Large intestine (tissue), 3 donors: ENCODE measurements at regions not wholly inside any gene's neighbourhood (a gene's known extent, or its start where the extent isn't known, plus 50 kb on each side); places are given as distances from the start of the nearest gene placed in this dataset.
"Not testable (repeated sequence)": the region's sequence is repeated elsewhere in the genome, so short reads cannot be mapped to it uniquely, and the experiment has no call there.

Experiments used
- DNase-seq, 2 donors: peaks; one replicate each; pipeline versions ENCODE4 v3.0.0 to v3.0.0-alpha.2; 2013
- H3K27ac ChIP-seq: one replicate; pipeline ENCODE4 v1.5.1; 2013; ENCODE audit warnings: low read length
- H3K27me3 ChIP-seq: 2 replicates; pipeline ENCODE4 v1.6.1; 2013; ENCODE audit warnings: low read length; ENCODE audit not compliant: control insufficient read depth, insufficient read depth
- H3K36me3 ChIP-seq: 2 replicates; pipeline ENCODE4 v1.6.1; 2013; ENCODE audit warnings: low read length; ENCODE audit not compliant: control insufficient read depth, insufficient read depth
- H3K4me1 ChIP-seq: one replicate; pipeline ENCODE4 v1.6.1; 2013; ENCODE audit warnings: low read length; ENCODE audit not compliant: control insufficient read depth, insufficient read depth
- H3K4me3 ChIP-seq: one replicate; pipeline ENCODE4 v1.5.1; 2013; ENCODE audit warnings: low read length
- H3K9me3 ChIP-seq: one replicate; pipeline ENCODE4 v1.6.1; 2013; ENCODE audit warnings: mild to moderate bottlenecking, low read depth, low read length, moderate library complexity; ENCODE audit not compliant: control insufficient read depth
- WGBS: methylation state at CpG from one replicate; pipeline ENCODE4 v1.1.5; 2013; ENCODE audit warnings: low lambda C conversion rate; ENCODE audit not compliant: insufficient coverage; 5-methylcytosine and 5-hydroxymethylcytosine counted together

DNA sequence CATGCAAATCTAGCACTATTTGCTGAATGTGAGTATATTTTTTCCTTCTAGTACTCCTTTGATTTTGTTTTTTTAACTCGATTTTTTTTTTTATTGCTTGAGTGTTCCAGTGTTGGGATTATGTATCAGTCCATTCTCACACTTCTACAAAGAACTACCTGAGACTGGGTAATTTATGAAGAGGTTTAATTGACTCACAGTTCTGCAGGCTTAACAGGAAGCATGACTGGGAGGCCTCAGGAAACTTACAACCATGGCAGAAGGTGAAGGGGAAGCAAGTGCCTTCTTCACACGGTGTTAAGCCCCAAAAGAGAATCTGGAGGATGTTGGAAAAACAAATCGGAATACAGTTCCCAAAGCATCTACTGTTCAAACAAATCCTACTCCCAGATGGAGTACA is 69.1 kb downstream of the ZNF518B start:
- not testable (repeated sequence) for H3K4me1 ChIP-seq, H3K4me3 ChIP-seq, H3K36me3 ChIP-seq, H3K27ac ChIP-seq, DNase-seq, H3K9me3 ChIP-seq, H3K27me3 ChIP-seq
- 67% methylated on average over 1 of the region's 3 CpGs for WGBS

DNA sequence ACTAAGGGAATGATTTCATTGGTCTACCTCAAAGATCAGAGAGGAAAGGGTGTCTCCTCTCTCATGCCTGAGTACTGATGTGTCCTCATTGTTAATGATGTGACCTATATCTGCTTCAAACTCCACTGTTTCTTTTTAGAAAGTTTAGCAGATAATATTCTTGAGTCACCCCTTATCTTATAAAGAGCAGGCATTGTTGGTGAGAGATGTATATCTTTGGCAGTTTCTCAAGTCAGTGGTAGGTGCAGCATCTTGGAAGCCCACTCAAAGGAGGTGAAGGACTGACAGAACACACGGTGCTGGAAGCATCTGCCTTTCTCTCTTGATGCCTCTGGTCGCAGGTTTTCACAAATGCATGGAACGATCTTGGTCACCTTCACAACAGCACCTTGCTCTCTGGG is 71.2 kb downstream of the ZNF518B start:
- WGBS: no CpG with 5 or more reads among the region's 3 CpGs
- Histone ChIP-seq H3K27ac (no peak overlapping the region), H3K9me3 (no peaks in the 10 kb centered on the region), H3K36me3 (no peaks in the 10 kb centered on the region), H3K4me1 (no peaks in the 10 kb centered on the region), H3K4me3 (no peak overlapping the region), H3K27me3 (no peaks in the 10 kb centered on the region)
- no peak for DNase-seq

DNA sequence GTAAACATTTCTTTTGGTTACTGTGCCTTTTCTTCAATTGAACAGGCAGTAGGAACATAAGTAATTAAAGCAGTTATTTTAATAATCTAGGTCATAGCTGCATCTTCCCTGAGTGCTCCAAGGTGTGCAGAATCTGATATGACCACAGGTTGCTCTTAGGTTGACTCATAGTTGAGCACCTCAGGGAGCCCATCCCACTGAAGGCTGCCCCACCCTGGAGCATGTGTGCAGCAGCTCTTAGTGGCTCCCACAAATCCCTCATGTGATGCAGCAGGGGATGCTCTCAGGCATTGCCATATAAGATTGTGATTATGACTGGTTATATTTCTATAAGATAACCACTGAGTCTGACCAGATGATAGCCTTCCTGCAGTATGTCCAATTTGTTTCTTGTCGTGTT is 72.3 kb downstream of the ZNF518B start:
- Histone ChIP-seq H3K4me3 (no peak overlapping the region), H3K36me3 (no peaks in the 10 kb centered on the region), H3K27me3 (no peaks in the 10 kb centered on the region), H3K9me3 (no peaks in the 10 kb centered on the region), H3K27ac (no peak overlapping the region), H3K4me1 (no peaks in the 10 kb centered on the region)
- DNase-seq: no peak
- no CpG with 5 or more reads among the region's 1 CpG for WGBS

DNA sequence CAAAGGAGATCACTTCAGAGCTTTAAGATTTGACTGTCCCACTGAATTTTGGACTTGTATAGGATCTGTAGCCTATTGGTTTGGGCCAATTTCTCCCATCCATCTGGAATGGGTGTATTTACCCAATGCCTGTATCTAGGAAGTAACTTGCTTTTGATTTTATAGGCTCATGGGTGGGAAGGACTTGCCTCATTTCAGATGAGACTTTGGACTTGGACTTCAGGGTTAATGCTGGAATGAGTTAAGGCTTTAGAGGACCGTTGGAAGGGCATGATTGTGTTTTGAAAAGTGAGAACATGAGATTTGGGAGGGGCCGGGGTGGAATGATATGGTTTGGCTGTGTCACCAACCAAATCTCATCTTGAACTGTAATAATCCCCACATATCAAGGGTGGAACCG is 73.8 kb downstream of the ZNF518B start:
- Histone ChIP-seq H3K9me3 (no peaks in the 10 kb centered on the region), H3K27me3 (no peaks in the 10 kb centered on the region), H3K36me3 (no peaks in the 10 kb centered on the region), H3K27ac (no peak overlapping the region), H3K4me1 (no peaks in the 10 kb centered on the region), H3K4me3 (no peak overlapping the region)
- 17% methylated on average over 1 of the region's 3 CpGs for WGBS
- DNase-seq: no peak

DNA sequence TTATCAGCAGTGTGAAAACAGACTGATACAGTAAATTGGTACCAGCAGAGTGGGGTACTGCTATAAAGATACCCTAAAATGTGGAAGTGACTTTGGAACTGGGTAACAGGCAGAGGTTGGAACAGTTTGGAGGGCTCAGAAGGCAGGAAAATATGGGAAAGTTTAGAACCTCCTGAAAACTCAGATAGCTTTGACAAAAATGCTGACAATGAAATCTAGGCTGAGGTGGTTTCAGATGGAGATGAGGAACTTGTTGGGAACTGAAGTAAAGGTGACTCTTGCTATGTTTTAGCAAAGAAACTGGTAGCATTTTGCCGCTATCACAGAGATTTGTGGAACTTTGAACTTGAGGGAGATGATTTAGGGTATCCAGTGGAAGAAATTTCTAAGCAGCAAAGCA is 75.1 kb downstream of the ZNF518B start:
- not testable (repeated sequence) for H3K9me3 ChIP-seq, DNase-seq, H3K27ac ChIP-seq, H3K4me3 ChIP-seq, H3K36me3 ChIP-seq, H3K27me3 ChIP-seq, H3K4me1 ChIP-seq
- 100% methylated on average over 1 of the region's 1 CpG for WGBS

GRCh38 chr4:10381146-10381545 is 76.1 kb downstream of the ZNF518B start:
- Histone ChIP-seq H3K27me3 (no peaks in the 10 kb centered on the region), H3K4me1 (no peaks in the 10 kb centered on the region), H3K27ac (no peak overlapping the region), H3K9me3 (no peaks in the 10 kb centered on the region), H3K36me3 (no peaks in the 10 kb centered on the region), H3K4me3 (no peak overlapping the region)
- 94% methylated on average over 2 of the region's 4 CpGs for WGBS
- no peak for DNase-seq

DNA sequence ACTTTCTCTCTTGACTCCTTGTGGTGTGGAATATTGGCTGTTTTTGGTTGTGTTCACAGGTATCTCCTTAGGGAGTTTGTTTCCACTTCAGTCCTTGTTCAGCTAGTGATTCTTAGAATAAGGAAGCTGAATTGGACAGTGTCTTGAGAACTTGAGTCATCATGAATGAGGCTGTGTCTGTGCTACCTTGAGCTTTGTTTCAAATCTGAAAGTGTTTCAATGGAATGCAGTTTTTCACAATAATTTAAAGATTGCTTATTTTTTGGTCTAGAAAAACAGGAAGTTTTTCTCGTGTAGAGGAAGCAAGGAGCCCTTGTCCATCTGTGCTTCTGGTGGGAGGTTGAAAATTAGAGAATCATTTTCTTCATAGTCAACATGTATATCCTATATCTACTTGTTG is 76.5 kb downstream of the ZNF518B start:
- H3K36me3 ChIP-seq: no peaks in the 10 kb centered on the region
- H3K4me1 ChIP-seq: no peaks in the 10 kb centered on the region
- H3K9me3 ChIP-seq: no peaks in the 10 kb centered on the region
- no peak overlapping the region for H3K27ac ChIP-seq
- no peak overlapping the region for H3K4me3 ChIP-seq
- WGBS: no CpG with 5 or more reads among the region's 1 CpG
- no peak for DNase-seq
- no peaks in the 10 kb centered on the region for H3K27me3 ChIP-seq

DNA sequence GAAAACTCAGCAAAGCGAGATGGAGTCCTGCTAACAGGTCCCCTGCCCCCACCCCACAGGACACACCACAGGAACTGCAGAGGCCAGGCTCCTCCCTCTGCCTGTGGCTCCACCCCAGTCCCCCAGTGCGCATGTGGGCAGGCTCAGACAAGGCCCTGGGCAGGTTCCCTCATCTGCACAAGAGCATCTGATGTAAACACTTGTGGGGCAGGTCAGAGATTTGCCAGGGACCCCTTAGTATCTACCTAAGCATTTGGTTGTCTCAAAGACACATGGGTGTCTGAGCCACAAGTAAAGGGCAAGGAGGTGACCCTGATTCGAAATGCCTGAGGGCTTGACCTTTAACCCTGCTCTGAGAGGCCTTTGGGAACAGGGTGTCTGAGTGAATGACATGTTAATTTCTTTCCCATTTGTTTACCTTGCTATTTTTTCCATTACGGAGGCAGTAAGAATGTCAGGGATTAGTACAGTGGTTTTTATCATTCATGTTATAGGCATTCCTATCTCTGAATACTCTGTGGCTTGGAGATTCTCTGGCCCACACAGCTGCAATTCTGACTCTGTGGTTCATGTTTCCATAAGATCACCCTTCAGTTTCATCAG is 85.3 kb downstream of the ZNF518B start:
- Histone ChIP-seq H3K4me3 (no peak overlapping the region), H3K27me3 (no peaks in the 10 kb centered on the region), H3K27ac (no peak overlapping the region), H3K36me3 (no peaks in the 10 kb centered on the region), H3K9me3 (no peaks in the 10 kb centered on the region), H3K4me1 (no peaks in the 10 kb centered on the region)
- no CpG with 5 or more reads among the region's 4 CpGs for WGBS
- DNase-seq: no peak

DNA sequence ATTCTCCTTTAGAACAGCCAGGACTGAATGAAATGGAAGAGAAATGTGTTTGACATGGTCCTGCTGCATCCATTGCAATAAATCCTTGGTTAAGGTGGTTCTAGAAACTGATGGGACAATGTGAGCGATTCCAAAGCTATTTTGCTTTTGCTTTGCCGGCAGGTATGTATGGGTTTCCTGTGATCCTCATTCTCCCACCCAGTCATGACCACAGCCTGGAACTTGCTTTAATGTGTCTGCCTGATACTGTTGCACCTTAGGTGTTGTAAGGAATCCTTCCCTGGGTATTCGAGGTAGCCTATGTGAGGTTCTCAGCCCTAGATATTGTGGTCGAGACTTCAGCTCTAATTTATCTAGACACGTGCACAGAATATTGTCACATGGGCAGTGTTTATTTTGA is 86.1 kb downstream of the ZNF518B start:
- Histone ChIP-seq H3K27me3 (no peaks in the 10 kb centered on the region), H3K4me3 (no peak overlapping the region), H3K4me1 (no peaks in the 10 kb centered on the region), H3K9me3 (no peaks in the 10 kb centered on the region), H3K27ac (no peak overlapping the region), H3K36me3 (no peaks in the 10 kb centered on the region)
- DNase-seq: no peak
- no CpG with 5 or more reads among the region's 5 CpGs for WGBS

- Histone ChIP-seq H3K4me1 (no peaks in the 10 kb centered on the region), H3K36me3 (no peaks in the 10 kb centered on the region), H3K9me3 (no peaks in the 10 kb centered on the region), H3K4me3 (no peak overlapping the region), H3K27me3 (no peaks in the 10 kb centered on the region), H3K27ac (no peak overlapping the region)
- no peak for DNase-seq
- 100% methylated on average over 1 of the region's 2 CpGs for WGBS
Measured at GRCh38 chr4:10369517-10369916, 87.7 kb downstream of the ZNF518B start.

GRCh38 chr4:10366628-10367027 is 90.6 kb downstream of the ZNF518B start:
- Histone ChIP-seq H3K36me3 (no peaks in the 10 kb centered on the region), H3K27me3 (no peaks in the 10 kb centered on the region), H3K4me1 (no peaks in the 10 kb centered on the region), H3K27ac (no peak overlapping the region), H3K9me3 (no peaks in the 10 kb centered on the region), H3K4me3 (no peak overlapping the region)
- no peak for DNase-seq
